CD4-positive, CD25-positive, alpha-beta regulatory T cell (primary cell): ENCODE measurements at regions not wholly inside any gene's neighbourhood (a gene's known extent, or its start where the extent isn't known, plus 50 kb on each side); places are given as distances from the start of the nearest gene placed in this dataset.

Experiments used
- ATAC-seq, 2 donors: fragments of 150-1000 bp; cut with Tn5 transposase; one replicate each; pipeline ENCODE4 v1.10.0; 2021; ENCODE audit warnings: low read depth in 2 of 2, moderate number of reproducible peaks in 2 of 2, moderate library complexity in 1 of 2
- DNase-seq, 3 donors: peaks; one replicate each; pipeline versions ENCODE4 v3.0.0 to v3.0.0-alpha.2; 2012 to 2022; ENCODE audit warnings: mixed read lengths in 1 of 3
- H3K27ac ChIP-seq: one replicate; pipeline ENCODE4 v1.7.0; 2013; ENCODE audit warnings: mild to moderate bottlenecking, low read length; ENCODE audit not compliant: insufficient read depth, poor library complexity, severe bottlenecking
- H3K27me3 ChIP-seq: one replicate; pipeline ENCODE4 v1.7.0; 2013; ENCODE audit warnings: low read length; ENCODE audit not compliant: control insufficient read depth, insufficient read depth
- H3K36me3 ChIP-seq: one replicate; pipeline ENCODE4 v1.7.0; 2013; ENCODE audit warnings: mild to moderate bottlenecking, low read length, moderate library complexity; ENCODE audit not compliant: control insufficient read depth, insufficient read depth
- H3K4me1 ChIP-seq: 2 replicates; pipeline ENCODE4 v1.7.0; 2013; ENCODE audit warnings: mild to moderate bottlenecking, low read length; ENCODE audit not compliant: insufficient read depth, control insufficient read depth, poor library complexity, severe bottlenecking
- H3K4me3 ChIP-seq: one replicate; pipeline ENCODE4 v1.7.0; 2013; ENCODE audit warnings: low read depth, mild to moderate bottlenecking, low read length, moderate library complexity
- H3K9me3 ChIP-seq, 2 experiments: 1 replicate in 1 of 2; 2 replicates in 1 of 2; pipeline ENCODE4 v1.7.0; 2013; ENCODE audit warnings: low read length in 2 of 2, mild to moderate bottlenecking in 1 of 2, moderate library complexity in 1 of 2; ENCODE audit not compliant: control insufficient read depth in 2 of 2
- H3K27ac Mint-ChIP-seq, 3 donors: one replicate each; pipeline ENCODE4 v1.8.0; 2020 to 2022; ENCODE audit warnings: mild to moderate bottlenecking in 3 of 3, mixed read lengths in 3 of 3, moderate library complexity in 2 of 3
- H3K27me3 Mint-ChIP-seq: one replicate; pipeline ENCODE4 v1.8.0; 2022; ENCODE audit warnings: mild to moderate bottlenecking, mixed read lengths
- H3K36me3 Mint-ChIP-seq: one replicate; pipeline ENCODE4 v1.8.0; 2020; ENCODE audit warnings: mixed read lengths
- H3K4me1 Mint-ChIP-seq, 4 donors: one replicate each; pipeline ENCODE4 v1.8.0; 2020 to 2022; ENCODE audit warnings: mixed read lengths in 4 of 4, mild to moderate bottlenecking in 1 of 4
- H3K4me3 Mint-ChIP-seq, 4 donors: one replicate each; pipeline ENCODE4 v1.8.0; 2020 to 2022; ENCODE audit warnings: mild to moderate bottlenecking in 4 of 4, mixed read lengths in 4 of 4, moderate library complexity in 3 of 4
- H3K9me3 Mint-ChIP-seq, 7 donors: one replicate each; pipeline ENCODE4 v1.8.0; 2020 to 2022; ENCODE audit warnings: mixed read lengths in 7 of 7, mild to moderate bottlenecking in 3 of 7, moderate library complexity in 2 of 7

- H3K36me3 ChIP-seq = no peaks in the 10 kb centered on the region
- no peaks in the 10 kb centered on the region for H3K27me3 Mint-ChIP-seq
- H3K4me1 Mint-ChIP-seq = no peaks in the 10 kb centered on the region
- H3K4me1 ChIP-seq = no peaks in the 10 kb centered on the region
- H3K4me3 Mint-ChIP-seq = no peak overlapping the region
- peaks cover 0 to 3% (median 2%) of the 10 kb centered on the region in 7 donors for H3K9me3 Mint-ChIP-seq
- no peaks in the 10 kb centered on the region for H3K9me3 ChIP-seq
- H3K27ac ChIP-seq = no peak overlapping the region
- no peak overlapping the region for H3K4me3 ChIP-seq
- DNase-seq (no peak), ATAC-seq (no peak)
- H3K27me3 ChIP-seq = no peaks in the 10 kb centered on the region
- no peaks in the 10 kb centered on the region for H3K36me3 Mint-ChIP-seq
- no peak overlapping the region for H3K27ac Mint-ChIP-seq
Observed at GRCh38 chr5:8290721-8291120, 421.8 kb downstream of the MTRR start.

GRCh38 chr5:8291641-8292040, 422.7 kb downstream of the MTRR start:
- DNase-seq (no peak), ATAC-seq (no peak)
- H3K4me3 ChIP-seq = no peak overlapping the region
- H3K4me3 Mint-ChIP-seq = no peak overlapping the region
- H3K4me1 ChIP-seq = no peaks in the 10 kb centered on the region
- no peaks in the 10 kb centered on the region for H3K36me3 ChIP-seq
- H3K9me3 Mint-ChIP-seq = peaks cover 0 to 4% (median 3%) of the 10 kb centered on the region in 7 donors
- no peaks in the 10 kb centered on the region for H3K4me1 Mint-ChIP-seq
- no peaks in the 10 kb centered on the region for H3K36me3 Mint-ChIP-seq
- no peak overlapping the region for H3K27ac ChIP-seq
- H3K9me3 ChIP-seq = no peaks in the 10 kb centered on the region
- no peak overlapping the region for H3K27ac Mint-ChIP-seq
- H3K27me3 ChIP-seq = no peaks in the 10 kb centered on the region
- no peaks in the 10 kb centered on the region for H3K27me3 Mint-ChIP-seq

- Histone ChIP-seq H3K4me3 (no peak overlapping the region), H3K36me3 (no peaks in the 10 kb centered on the region), H3K4me1 (no peaks in the 10 kb centered on the region), H3K27ac (no peak overlapping the region), H3K9me3 (no peaks in the 10 kb centered on the region), H3K27me3 (no peaks in the 10 kb centered on the region)
- no peak overlapping the region for H3K4me3 Mint-ChIP-seq
- H3K9me3 Mint-ChIP-seq = peaks cover 0 to 6% (median 3%) of the 10 kb centered on the region in 7 donors
- H3K27me3 Mint-ChIP-seq = no peaks in the 10 kb centered on the region
- no peak for DNase-seq
- H3K4me1 Mint-ChIP-seq = no peaks in the 10 kb centered on the region
- no peaks in the 10 kb centered on the region for H3K36me3 Mint-ChIP-seq
- no peak for ATAC-seq
- H3K27ac Mint-ChIP-seq = no peak overlapping the region
Observed at GRCh38 chr5:8295141-8295540, 426.2 kb downstream of the MTRR start.

- Histone ChIP-seq H3K27me3 (no peaks in the 10 kb centered on the region), H3K9me3 (no peaks in the 10 kb centered on the region), H3K27ac (no peak overlapping the region), H3K36me3 (no peaks in the 10 kb centered on the region), H3K4me3 (no peak overlapping the region), H3K4me1 (no peaks in the 10 kb centered on the region)
- no peak overlapping the region for H3K4me3 Mint-ChIP-seq
- no peak for ATAC-seq
- H3K27ac Mint-ChIP-seq = no peak overlapping the region
- no peak for DNase-seq
- H3K9me3 Mint-ChIP-seq = peaks cover 0 to 12% (median 7%) of the 10 kb centered on the region in 7 donors
- H3K4me1 Mint-ChIP-seq = no peaks in the 10 kb centered on the region
- no peaks in the 10 kb centered on the region for H3K36me3 Mint-ChIP-seq
- no peaks in the 10 kb centered on the region for H3K27me3 Mint-ChIP-seq
Observed at GRCh38 chr5:8299716-8300115, 430.8 kb downstream of the MTRR start.

- Mint-ChIP-seq H3K4me1 (no peaks in the 10 kb centered on the region), H3K36me3 (no peaks in the 10 kb centered on the region)
Observed at GRCh38 chr5:8304341-8304740, 435.4 kb downstream of the MTRR start.

GRCh38 chr5:8306288-8306896, 437.4 kb downstream of the MTRR start:
- no peak for ATAC-seq
- H3K27ac ChIP-seq = no peak overlapping the region
- no peak overlapping the region for H3K4me3 Mint-ChIP-seq

More at GRCh38 chr5:8304341-8304740, 435.4 kb downstream of the MTRR start:
- H3K27me3 Mint-ChIP-seq = no peaks in the 10 kb centered on the region
- no peaks in the 10 kb centered on the region for H3K36me3 ChIP-seq
- H3K9me3 ChIP-seq = peaks cover 2 to 6% of the 10 kb centered on the region in 2 experiments
- H3K4me1 ChIP-seq = no peaks in the 10 kb centered on the region
- no peak overlapping the region for H3K4me3 Mint-ChIP-seq
- no peak for ATAC-seq
- H3K27ac ChIP-seq = no peak overlapping the region
- no peak for DNase-seq
- H3K27me3 ChIP-seq = no peaks in the 10 kb centered on the region
- H3K4me3 ChIP-seq = no peak overlapping the region
- H3K27ac Mint-ChIP-seq = no peak overlapping the region
- peaks cover 0 to 19% (median 6%) of the 10 kb centered on the region in 7 donors for H3K9me3 Mint-ChIP-seq

GRCh38 chr5:8314965-8315364, 446.0 kb downstream of the MTRR start:
- Histone ChIP-seq H3K27ac (no peak overlapping the region), H3K27me3 (no peaks in the 10 kb centered on the region), H3K9me3 (no peaks in the 10 kb centered on the region), H3K4me1 (no peaks in the 10 kb centered on the region), H3K4me3 (no peak overlapping the region), H3K36me3 (no peaks in the 10 kb centered on the region)
- Mint-ChIP-seq H3K4me1 (no peaks in the 10 kb centered on the region), H3K36me3 (no peaks in the 10 kb centered on the region), H3K4me3 (no peak overlapping the region), H3K27ac (no peak overlapping the region), H3K27me3 (no peaks in the 10 kb centered on the region), H3K9me3 (peaks cover 2 to 17% (median 3%) of the 10 kb centered on the region in 7 donors)
- ATAC-seq (no peak), DNase-seq (no peak)

More at GRCh38 chr5:8306288-8306896, 437.4 kb downstream of the MTRR start:
- Mint-ChIP-seq H3K4me1 (no peaks in the 10 kb centered on the region), H3K27ac (no peak overlapping the region), H3K36me3 (no peaks in the 10 kb centered on the region), H3K9me3 (peaks cover 0 to 35% (median 6%) of the 10 kb centered on the region in 7 donors), H3K27me3 (no peaks in the 10 kb centered on the region)
- Histone ChIP-seq H3K4me1 (no peaks in the 10 kb centered on the region), H3K9me3 (peaks cover 2 to 6% of the 10 kb centered on the region in 2 experiments), H3K27me3 (no peaks in the 10 kb centered on the region), H3K36me3 (no peaks in the 10 kb centered on the region), H3K4me3 (no peak overlapping the region)
- no peak for DNase-seq

- DNase-seq = no peak
- no peak overlapping the region for H3K4me3 ChIP-seq
- Mint-ChIP-seq H3K9me3 (peaks cover 0 to 10% (median 4%) of the 10 kb centered on the region in 7 donors), H3K27ac (no peak overlapping the region), H3K4me1 (no peaks in the 10 kb centered on the region), H3K36me3 (no peaks in the 10 kb centered on the region), H3K27me3 (no peaks in the 10 kb centered on the region), H3K4me3 (no peak overlapping the region)
- H3K9me3 ChIP-seq = no peaks in the 10 kb centered on the region
- no peaks in the 10 kb centered on the region for H3K4me1 ChIP-seq
- H3K27ac ChIP-seq = no peak overlapping the region
- no peaks in the 10 kb centered on the region for H3K36me3 ChIP-seq
- H3K27me3 ChIP-seq = no peaks in the 10 kb centered on the region
- ATAC-seq = no peak
Observed at GRCh38 chr5:8316608-8317280, 447.8 kb downstream of the MTRR start.
